HG02885 (cell line): ENCODE measurements at regions not wholly inside any gene's neighbourhood (a gene's known extent, or its start where the extent isn't known, plus 50 kb on each side); places are given as distances from the start of the nearest gene placed in this dataset.

Experiments
- ATAC-seq: cut with Tn5 transposase; IDR thresholded peaks from one replicate; pipeline ENCODE4 v1.9.1; 2021; ENCODE audit warnings: mild to moderate bottlenecking; ENCODE audit not compliant: unreplicated experiment, poor library complexity

GRCh38 chr2:147713349-147713748 lies 131.5 kb upstream of the ACVR2A start:
- no peak for ATAC-seq

- ATAC-seq = peak; percentile 36
Observed at GRCh38 chr2:147712051-147712450, 132.8 kb upstream of the ACVR2A start.

- ATAC-seq = no peak
Observed at GRCh38 chr2:147711031-147711430, 133.8 kb upstream of the ACVR2A start.

GRCh38 chr2:147709655-147710054 lies 135.2 kb upstream of the ACVR2A start:
- ATAC-seq = no peak

- ATAC-seq = no peak
Observed at GRCh38 chr2:147703171-147703570, 141.7 kb upstream of the ACVR2A start.

- ATAC-seq = no peak
Observed at GRCh38 chr2:147698166-147698565, 146.7 kb upstream of the ACVR2A start.

GRCh38 chr2:147696426-147696825 lies 148.4 kb upstream of the ACVR2A start:
- ATAC-seq = no peak

- ATAC-seq = peak; percentile 100
Observed at GRCh38 chr2:147689220-147689909, 155.5 kb upstream of the ACVR2A start.

GRCh38 chr2:147688242-147688641 lies 156.6 kb upstream of the ACVR2A start:
- no peak for ATAC-seq

GRCh38 chr2:147686365-147686764 lies 158.5 kb upstream of the ACVR2A start:
- no peak for ATAC-seq

GRCh38 chr2:147684903-147685302 lies 159.9 kb upstream of the ACVR2A start:
- ATAC-seq = no peak

GRCh38 chr2:147683380-147683779 lies 161.4 kb upstream of the ACVR2A start:
- ATAC-seq = no peak

- ATAC-seq = no peak
Observed at GRCh38 chr2:147681093-147681492, 163.7 kb upstream of the ACVR2A start.

GRCh38 chr2:147679955-147680531 lies 164.8 kb upstream of the ACVR2A start:
- ATAC-seq = no peak

GRCh38 chr2:147679191-147679954 lies 165.5 kb upstream of the ACVR2A start:
- no peak for ATAC-seq

- no peak for ATAC-seq
Observed at GRCh38 chr2:147665105-147665504, 179.7 kb upstream of the ACVR2A start.

- peak; percentile 31 for ATAC-seq
Observed at GRCh38 chr2:147663962-147664361, 180.9 kb upstream of the ACVR2A start.

GRCh38 chr2:147663153-147663961 lies 181.5 kb upstream of the ACVR2A start:
- ATAC-seq = peak; percentile 88

- no peak for ATAC-seq
Observed at GRCh38 chr2:147662221-147662620, 182.6 kb upstream of the ACVR2A start.

GRCh38 chr2:147660680-147661079 lies 184.1 kb upstream of the ACVR2A start:
- no peak for ATAC-seq

GRCh38 chr2:147659051-147659450 lies 185.8 kb upstream of the ACVR2A start:
- no peak for ATAC-seq
